Testis (tissue), 2 donors: ENCODE measurements at regions not wholly inside any gene's neighbourhood (a gene's known extent, or its start where the extent isn't known, plus 50 kb on each side); places are given as distances from the start of the nearest gene placed in this dataset.

Experiments
- DNase-seq: peaks from one replicate; pipeline ENCODE4 v3.0.0-alpha.2; 2019
- H3K27ac ChIP-seq, 2 donors: fragments of 200-600 bp; sonication (generic); one replicate each; pipeline ENCODE4 v1.5.1; 2019
- H3K27me3 ChIP-seq: fragments of 200-600 bp; sonication (generic); one replicate; pipeline ENCODE4 v1.5.1; 2019
- H3K36me3 ChIP-seq: fragments of 200-600 bp; sonication (generic); one replicate; pipeline ENCODE4 v1.5.1; 2017; ENCODE audit warnings: low read depth; ENCODE audit errors: missing control alignments
- H3K4me1 ChIP-seq: fragments of 200-600 bp; sonication (generic); one replicate; pipeline ENCODE4 v1.5.1; 2019
- H3K4me3 ChIP-seq, 2 donors: fragments of 200-600 bp; sonication (generic); one replicate each; pipeline ENCODE4 v1.5.1; 2017 to 2019
- H3K9me3 ChIP-seq: fragments of 200-600 bp; sonication (generic); one replicate; pipeline ENCODE4 v1.5.1; 2017
- POLR2A ChIP-seq: fragments of 450-650 bp; IDR thresholded peaks from one replicate; pipeline ENCODE4 v1.6.1; 2017; ENCODE audit warnings: antibody characterized with exemption, mild to moderate bottlenecking, moderate library complexity
- WGBS, 2 donors: methylation state at CpG; one replicate each; pipeline ENCODE4 v1.1.5; 2018; 5-methylcytosine and 5-hydroxymethylcytosine counted together
- intact Hi-C: fragments of 100-400 bp; cut with DNase I; formaldehyde crosslinking; loops from one replicate; pipeline ENCODE4 v1.15.1; 2023; ENCODE audit warnings: low total_unique reads
- TF ChIP-seq, protein P1 (sequence below), 3 experiments: fragments of 450-650 bp in 2 of 3; fragments of 200-600 bp in 1 of 3; sonication (generic) in 1 of 3; IDR thresholded peaks; one replicate each; pipeline ENCODE4 v1.5.1; 2016 to 2019; ENCODE audit warnings: antibody characterized with exemption in 3 of 3, mild to moderate bottlenecking in 2 of 3, moderate library complexity in 1 of 3

DNA sequence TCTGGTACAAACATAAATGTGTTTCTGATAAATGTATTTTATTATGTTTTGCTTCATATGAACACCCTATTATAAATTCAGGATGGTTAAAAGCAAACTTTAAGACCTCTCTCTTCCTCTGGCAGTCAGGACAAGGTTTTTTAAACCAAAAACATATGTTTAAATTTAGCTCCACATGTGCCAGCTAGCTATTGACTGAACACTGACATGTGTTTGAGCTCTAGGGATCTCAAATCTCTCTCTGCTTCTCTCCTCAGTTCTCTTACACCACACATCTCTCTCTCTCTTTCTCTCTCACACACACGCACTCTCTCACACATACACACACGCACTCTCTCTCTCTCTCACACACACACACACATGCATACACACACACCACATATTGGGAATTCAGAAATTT is 150.1 kb upstream of the RFX3 start:
- H3K4me3 ChIP-seq, result no peak overlapping the region
- H3K27me3 ChIP-seq, result no peaks in the 10 kb centered on the region
- TF ChIP-seq POLR2A, result no peak
- TF ChIP-seq, protein P1, sequence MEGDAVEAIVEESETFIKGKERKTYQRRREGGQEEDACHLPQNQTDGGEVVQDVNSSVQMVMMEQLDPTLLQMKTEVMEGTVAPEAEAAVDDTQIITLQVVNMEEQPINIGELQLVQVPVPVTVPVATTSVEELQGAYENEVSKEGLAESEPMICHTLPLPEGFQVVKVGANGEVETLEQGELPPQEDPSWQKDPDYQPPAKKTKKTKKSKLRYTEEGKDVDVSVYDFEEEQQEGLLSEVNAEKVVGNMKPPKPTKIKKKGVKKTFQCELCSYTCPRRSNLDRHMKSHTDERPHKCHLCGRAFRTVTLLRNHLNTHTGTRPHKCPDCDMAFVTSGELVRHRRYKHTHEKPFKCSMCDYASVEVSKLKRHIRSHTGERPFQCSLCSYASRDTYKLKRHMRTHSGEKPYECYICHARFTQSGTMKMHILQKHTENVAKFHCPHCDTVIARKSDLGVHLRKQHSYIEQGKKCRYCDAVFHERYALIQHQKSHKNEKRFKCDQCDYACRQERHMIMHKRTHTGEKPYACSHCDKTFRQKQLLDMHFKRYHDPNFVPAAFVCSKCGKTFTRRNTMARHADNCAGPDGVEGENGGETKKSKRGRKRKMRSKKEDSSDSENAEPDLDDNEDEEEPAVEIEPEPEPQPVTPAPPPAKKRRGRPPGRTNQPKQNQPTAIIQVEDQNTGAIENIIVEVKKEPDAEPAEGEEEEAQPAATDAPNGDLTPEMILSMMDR (IDR thresholded peaks at IDR 0.05), result no peak
- H3K4me1 ChIP-seq, result no peaks in the 10 kb centered on the region
- no peak for DNase-seq
- H3K27ac ChIP-seq, result no peak overlapping the region
- 85 to 86% methylated on average over 2 of the region's 2 CpGs for WGBS, 2 donors
- no peaks in the 10 kb centered on the region for H3K9me3 ChIP-seq
- H3K36me3 ChIP-seq, result no peaks in the 10 kb centered on the region
- intact Hi-C loops, result no loop called here

DNA sequence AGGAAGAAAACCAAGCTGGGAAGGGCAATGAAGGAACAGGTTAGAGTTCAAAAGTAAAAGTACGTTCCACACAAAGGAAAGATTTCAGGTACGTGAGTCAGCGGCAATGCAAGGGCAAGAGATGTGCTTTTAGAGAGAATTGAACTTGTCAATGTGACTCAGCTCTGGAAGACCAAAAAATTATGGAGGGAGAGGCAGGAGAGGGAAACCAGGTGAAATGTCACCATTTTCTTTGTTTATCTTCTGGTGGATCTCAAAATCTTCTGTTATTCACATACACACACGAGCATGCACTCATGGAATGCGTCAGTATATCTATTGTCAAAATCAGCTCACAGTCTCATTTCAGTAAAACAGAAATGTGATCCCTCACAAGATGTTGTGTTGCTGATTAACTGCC is 148.8 kb upstream of the RFX3 start:
- no peak overlapping the region for H3K27ac ChIP-seq
- H3K4me3 ChIP-seq, result no peak overlapping the region
- intact Hi-C loops, result no loop called here
- no peak for DNase-seq
- H3K9me3 ChIP-seq, result no peaks in the 10 kb centered on the region
- H3K4me1 ChIP-seq, result no peaks in the 10 kb centered on the region
- H3K36me3 ChIP-seq, result no peaks in the 10 kb centered on the region
- TF ChIP-seq POLR2A, result no peak
- TF ChIP-seq, protein P1 (IDR thresholded peaks at IDR 0.05), result no peak
- 84 to 87% methylated on average over 5 of the region's 5 CpGs for WGBS, 2 donors
- H3K27me3 ChIP-seq, result no peaks in the 10 kb centered on the region

DNA sequence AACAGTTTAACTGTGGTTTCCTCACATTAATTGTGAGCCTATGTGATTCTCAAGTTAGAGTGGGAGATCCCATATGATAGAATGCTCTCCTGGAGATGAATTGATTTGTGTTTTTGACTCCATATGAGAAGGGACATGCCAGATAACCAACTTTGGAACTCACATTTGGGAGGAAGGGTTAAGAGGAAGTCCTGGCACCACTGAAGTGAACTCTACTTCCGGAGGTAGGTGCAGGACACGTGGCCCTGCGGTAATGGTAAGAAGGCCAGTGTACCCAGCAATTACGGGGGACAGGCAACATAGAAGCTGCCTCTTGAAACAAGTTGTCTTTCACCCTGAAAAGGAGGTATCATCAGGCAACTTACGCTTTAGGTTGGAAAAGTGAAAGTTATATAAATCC is 146.6 kb upstream of the RFX3 start:
- no peak overlapping the region for H3K27ac ChIP-seq
- no peaks in the 10 kb centered on the region for H3K36me3 ChIP-seq
- H3K4me1 ChIP-seq, result no peaks in the 10 kb centered on the region
- TF ChIP-seq, protein P1 (IDR thresholded peaks at IDR 0.05), result no peak
- no peak for TF ChIP-seq POLR2A
- H3K4me3 ChIP-seq, result no peak overlapping the region
- WGBS, 2 donors, result 87 to 93% methylated on average over 5 of the region's 5 CpGs
- DNase-seq, result no peak
- no peaks in the 10 kb centered on the region for H3K27me3 ChIP-seq
- intact Hi-C loops, result no loop called here
- H3K9me3 ChIP-seq, result no peaks in the 10 kb centered on the region

DNA sequence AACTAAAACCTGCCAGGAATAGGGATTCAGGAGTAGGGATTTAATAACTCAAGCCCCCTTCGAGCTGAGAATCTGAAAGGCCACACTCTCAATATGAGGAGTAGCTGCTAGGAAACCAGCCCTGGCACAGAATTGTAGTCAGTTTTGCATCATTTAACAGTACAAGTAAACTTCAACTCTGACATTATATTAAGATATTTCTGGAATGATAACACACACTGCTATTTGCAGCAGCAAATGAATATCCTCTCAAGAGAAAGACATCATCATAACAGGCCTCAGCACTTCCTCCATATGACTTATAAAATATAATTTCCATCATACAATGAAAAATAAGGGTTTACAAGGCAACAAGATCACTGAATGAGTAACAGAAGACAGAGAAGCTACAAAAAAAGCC is 138.2 kb upstream of the RFX3 start:
- Histone ChIP-seq H3K4me3 (no peak overlapping the region), H3K36me3 (no peaks in the 10 kb centered on the region), H3K9me3 (no peaks in the 10 kb centered on the region), H3K27me3 (no peaks in the 10 kb centered on the region), H3K4me1 (no peaks in the 10 kb centered on the region), H3K27ac (no peak overlapping the region)
- intact Hi-C loops, result no loop called here
- 86 to 87% methylated on average over 1 of the region's 1 CpG for WGBS, 2 donors
- TF ChIP-seq POLR2A, result no peak
- TF ChIP-seq, protein P1 (IDR thresholded peaks at IDR 0.05), result no peak
- DNase-seq, result no peak

DNA sequence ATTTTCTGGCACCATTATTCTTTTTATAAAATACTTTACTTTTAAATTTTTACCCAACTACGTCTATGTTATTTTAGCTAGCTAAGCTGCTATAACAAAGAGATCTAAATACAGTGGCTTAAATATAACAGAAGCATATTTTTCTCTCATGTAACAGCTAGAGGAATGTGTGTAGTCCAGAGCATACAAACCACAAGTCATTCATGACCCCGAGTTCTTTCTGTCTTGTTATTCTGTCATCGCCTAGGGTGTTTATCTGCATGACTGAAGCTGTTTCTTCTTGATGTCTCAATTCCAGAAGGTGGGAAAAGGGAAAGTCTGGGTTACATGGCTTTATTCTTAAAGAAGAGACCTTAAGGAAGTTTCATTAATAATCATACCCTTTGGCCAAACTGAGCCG is 136.9 kb upstream of the RFX3 start:
- Histone ChIP-seq H3K36me3 (no peaks in the 10 kb centered on the region), H3K9me3 (no peaks in the 10 kb centered on the region), H3K4me1 (no peaks in the 10 kb centered on the region), H3K27ac (no peak overlapping the region), H3K4me3 (no peak overlapping the region), H3K27me3 (no peaks in the 10 kb centered on the region)
- no peak for DNase-seq
- intact Hi-C loops, result no loop called here
- TF ChIP-seq, protein P1 (IDR thresholded peaks at IDR 0.05), result no peak
- TF ChIP-seq POLR2A, result no peak
- WGBS, 2 donors, result 89 to 96% methylated on average over 4 of the region's 4 CpGs
